CD4-positive, alpha-beta T cell (primary cell): ENCODE measurements at regions not wholly inside any gene's neighbourhood (a gene's known extent, or its start where the extent isn't known, plus 50 kb on each side); places are given as distances from the start of the nearest gene placed in this dataset.

Experiments used
- ATAC-seq: fragments of 200-7000 bp; cut with Tn5 transposase; one replicate; pipeline ENCODE4 v1.10.0; 2022; ENCODE audit warnings: mild to moderate bottlenecking; ENCODE audit not compliant: poor library complexity
- CTCF ChIA-PET: fragments of 350-600 bp; sonication (Branson Sonifier 250); formaldehyde crosslinking; loops from one replicate; lab custom pipeline; 2021; ENCODE audit warnings: antibody characterized with exemption, inconsistent platforms; lab: Charles Lee
- POLR2A ChIA-PET: fragments of 350-600 bp; sonication (Branson Sonifier 250); formaldehyde crosslinking; loops from one replicate; lab custom pipeline; 2021; ENCODE audit warnings: antibody characterized with exemption, inconsistent platforms; lab: Charles Lee
- DNase-seq, 14 experiments: peaks; one replicate each; pipeline ENCODE4 v3.0.0-alpha.2; 2013 to 2020; ENCODE audit warnings: mixed read lengths in 2 of 14
- H3K27ac ChIP-seq, 2 donors: one replicate each; pipeline versions ENCODE4 v1.5.1 to v1.7.0; 2013; ENCODE audit warnings: low read length in 2 of 2, low read depth in 1 of 2, mild to moderate bottlenecking in 1 of 2
- H3K27me3 ChIP-seq, 2 experiments: 1 replicate in 1 of 2; 2 replicates in 1 of 2; pipeline versions ENCODE4 v1.6.1 to v1.7.0; 2013; ENCODE audit warnings: low read length in 2 of 2, control low read depth in 1 of 2, mild to moderate bottlenecking in 1 of 2, moderate library complexity in 1 of 2; ENCODE audit not compliant: insufficient read depth in 2 of 2, control insufficient read depth in 1 of 2
- H3K36me3 ChIP-seq: one replicate; pipeline ENCODE4 v1.6.1; 2013; ENCODE audit warnings: low read length, control low read depth; ENCODE audit not compliant: insufficient read depth
- H3K4me1 ChIP-seq: one replicate; pipeline ENCODE4 v1.6.1; 2013; ENCODE audit warnings: low read length, control low read depth; ENCODE audit not compliant: insufficient read depth
- H3K4me3 ChIP-seq: one replicate; pipeline ENCODE4 v1.5.1; 2013; ENCODE audit warnings: mild to moderate bottlenecking, low read length, moderate library complexity
- H3K9me3 ChIP-seq, 2 experiments: 1 replicate in 1 of 2; 2 replicates in 1 of 2; pipeline versions ENCODE4 v1.6.1 to v1.7.0; 2013; ENCODE audit warnings: low read length in 2 of 2, mild to moderate bottlenecking in 2 of 2, control low read depth in 1 of 2, moderate library complexity in 1 of 2; ENCODE audit not compliant: control insufficient read depth in 1 of 2, insufficient read depth in 1 of 2
- H3K27ac Mint-ChIP-seq: one replicate; pipeline ENCODE4 v1.8.0; 2020; ENCODE audit warnings: mixed read lengths
- H3K27me3 Mint-ChIP-seq: one replicate; pipeline ENCODE4 v1.8.0; 2021; ENCODE audit warnings: mixed read lengths
- H3K36me3 Mint-ChIP-seq: one replicate; pipeline ENCODE4 v1.8.0; 2021; ENCODE audit warnings: low read depth, mixed read lengths
- H3K4me1 Mint-ChIP-seq: one replicate; pipeline ENCODE4 v1.8.0; 2021; ENCODE audit warnings: low read depth, mixed read lengths
- H3K4me3 Mint-ChIP-seq: one replicate; pipeline ENCODE4 v1.8.0; 2020; ENCODE audit warnings: mild to moderate bottlenecking, mixed read lengths
- H3K9me3 Mint-ChIP-seq: one replicate; pipeline ENCODE4 v1.8.0; 2020; ENCODE audit warnings: mixed read lengths
- intact Hi-C, 2 experiments: fragments of 100-400 bp; cut with DNase I in 1 of 2; cut with micrococcal nuclease in 1 of 2; formaldehyde crosslinking; loops; one replicate each; pipeline versions ENCODE4 v1.15.1 to v1.9.0; 2023 to 2025; cut with DNase I, micrococcal nuclease
- TF ChIP-seq, protein P1 (sequence below): fragments of 200-600 bp; IDR thresholded peaks from one replicate; pipeline ENCODE4 v1.8.0; 2022; ENCODE audit warnings: antibody characterized with exemption, mild to moderate bottlenecking

DNA sequence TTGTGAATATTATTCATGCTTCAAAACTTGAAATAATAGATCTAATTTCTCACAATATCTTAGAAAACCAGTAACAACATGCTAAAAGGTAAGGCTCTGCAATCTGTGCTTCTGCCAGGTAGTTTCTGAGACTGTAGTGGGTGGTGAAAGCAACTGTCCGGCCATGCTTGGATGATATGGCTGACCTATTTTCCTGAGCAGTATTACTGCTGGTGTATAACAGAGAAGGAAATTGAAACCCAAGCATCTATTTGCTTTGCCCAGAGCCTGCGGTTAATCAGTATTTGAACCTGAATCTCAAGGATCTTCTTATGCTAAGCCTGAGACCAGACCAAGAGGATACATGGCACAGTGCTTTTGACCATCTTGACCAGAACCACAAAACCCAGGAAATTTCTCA lies 563.8 kb downstream of the COL12A1 start:
- Histone ChIP-seq H3K4me3 (no peak overlapping the region), H3K27me3 (no peaks in the 10 kb centered on the region), H3K36me3 (no peaks in the 10 kb centered on the region), H3K27ac (no peak overlapping the region), H3K9me3 (peaks cover 0 to 12% of the 10 kb centered on the region in 2 experiments), H3K4me1 (no peaks in the 10 kb centered on the region)
- no peak for ATAC-seq
- TF ChIP-seq, protein P1, sequence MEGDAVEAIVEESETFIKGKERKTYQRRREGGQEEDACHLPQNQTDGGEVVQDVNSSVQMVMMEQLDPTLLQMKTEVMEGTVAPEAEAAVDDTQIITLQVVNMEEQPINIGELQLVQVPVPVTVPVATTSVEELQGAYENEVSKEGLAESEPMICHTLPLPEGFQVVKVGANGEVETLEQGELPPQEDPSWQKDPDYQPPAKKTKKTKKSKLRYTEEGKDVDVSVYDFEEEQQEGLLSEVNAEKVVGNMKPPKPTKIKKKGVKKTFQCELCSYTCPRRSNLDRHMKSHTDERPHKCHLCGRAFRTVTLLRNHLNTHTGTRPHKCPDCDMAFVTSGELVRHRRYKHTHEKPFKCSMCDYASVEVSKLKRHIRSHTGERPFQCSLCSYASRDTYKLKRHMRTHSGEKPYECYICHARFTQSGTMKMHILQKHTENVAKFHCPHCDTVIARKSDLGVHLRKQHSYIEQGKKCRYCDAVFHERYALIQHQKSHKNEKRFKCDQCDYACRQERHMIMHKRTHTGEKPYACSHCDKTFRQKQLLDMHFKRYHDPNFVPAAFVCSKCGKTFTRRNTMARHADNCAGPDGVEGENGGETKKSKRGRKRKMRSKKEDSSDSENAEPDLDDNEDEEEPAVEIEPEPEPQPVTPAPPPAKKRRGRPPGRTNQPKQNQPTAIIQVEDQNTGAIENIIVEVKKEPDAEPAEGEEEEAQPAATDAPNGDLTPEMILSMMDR: no peak
- POLR2A ChIA-PET: no interaction called here
- DNase-seq: no peak
- H3K4me1 Mint-ChIP-seq: no peaks in the 10 kb centered on the region
- peaks cover 3% of the 10 kb centered on the region for H3K9me3 Mint-ChIP-seq
- intact Hi-C loops: no loop called here
- no peaks in the 10 kb centered on the region for H3K36me3 Mint-ChIP-seq
- H3K27me3 Mint-ChIP-seq: no peaks in the 10 kb centered on the region
- CTCF ChIA-PET: no interaction called here
- no peak overlapping the region for H3K27ac Mint-ChIP-seq
- no peak overlapping the region for H3K4me3 Mint-ChIP-seq

DNA sequence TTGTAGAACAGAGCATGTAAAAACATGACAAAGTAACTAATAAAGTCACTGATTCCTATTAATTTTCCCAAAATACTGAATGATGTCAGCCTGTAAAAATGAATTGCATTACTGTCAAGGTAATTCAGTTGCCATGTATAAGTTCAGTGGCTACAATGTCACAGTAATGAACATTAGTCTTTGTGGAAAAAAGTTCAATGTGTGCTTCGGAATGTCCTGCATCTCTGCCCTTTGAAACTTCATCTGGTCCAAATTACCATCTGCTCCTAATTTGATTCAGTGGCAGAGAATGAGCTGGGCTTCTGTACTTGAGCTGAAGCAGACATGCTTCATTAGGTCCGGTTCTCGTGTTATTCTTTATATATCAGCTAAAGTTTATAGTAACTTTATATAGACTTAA lies 567.4 kb downstream of the COL12A1 start:
- Histone ChIP-seq H3K27me3 (no peaks in the 10 kb centered on the region), H3K4me1 (no peaks in the 10 kb centered on the region), H3K9me3 (no peaks in the 10 kb centered on the region), H3K36me3 (no peaks in the 10 kb centered on the region), H3K4me3 (no peak overlapping the region), H3K27ac (no peak overlapping the region)
- no peak for ATAC-seq
- H3K27me3 Mint-ChIP-seq: no peaks in the 10 kb centered on the region
- no peaks in the 10 kb centered on the region for H3K36me3 Mint-ChIP-seq
- no peak overlapping the region for H3K4me3 Mint-ChIP-seq
- ChIA-PET CTCF (no interaction called here), POLR2A (no interaction called here)
- TF ChIP-seq, protein P1: no peak
- intact Hi-C loops: no loop called here
- H3K27ac Mint-ChIP-seq: no peak overlapping the region
- no peak for DNase-seq
- no peaks in the 10 kb centered on the region for H3K4me1 Mint-ChIP-seq
- peaks cover under 1% of the 10 kb centered on the region for H3K9me3 Mint-ChIP-seq

DNA sequence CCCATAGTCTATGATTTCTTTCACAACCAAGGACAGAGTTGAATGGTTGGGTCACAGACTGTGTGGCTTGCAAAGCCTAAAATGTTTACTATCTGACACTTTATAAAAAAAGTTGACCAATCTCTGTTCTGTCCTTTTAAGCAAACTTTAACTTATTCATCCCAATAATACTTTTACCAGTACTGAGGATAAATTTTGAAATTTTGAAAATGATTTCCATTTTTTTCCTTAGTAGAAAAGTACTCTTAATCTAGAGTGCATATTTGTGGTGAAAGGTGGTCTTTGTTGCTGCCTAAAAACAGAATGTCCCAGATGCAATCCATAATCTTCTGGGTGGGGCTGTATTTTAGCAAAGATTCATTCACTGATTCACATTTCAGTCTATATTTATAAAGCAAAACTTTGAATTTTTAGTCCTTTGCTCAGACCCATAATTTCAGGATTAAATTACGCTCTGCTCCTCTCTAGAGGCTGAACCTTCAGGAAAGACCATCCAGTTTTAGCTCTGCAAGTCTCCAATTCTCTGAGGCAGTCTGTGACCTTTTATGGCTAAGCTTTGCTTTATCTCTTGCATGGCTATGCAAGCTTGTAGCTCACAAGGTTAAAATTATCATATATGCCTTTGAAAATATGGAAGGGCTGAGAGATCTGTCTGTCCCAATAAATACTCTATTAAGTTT lies 573.5 kb downstream of the COL12A1 start:
- H3K9me3 ChIP-seq: no peaks in the 10 kb centered on the region
- CTCF ChIA-PET: no interaction called here
- ATAC-seq (no peak), DNase-seq (no peak)
- POLR2A ChIA-PET: no interaction called here
- no peaks in the 10 kb centered on the region for H3K27me3 Mint-ChIP-seq
- H3K36me3 ChIP-seq: no peaks in the 10 kb centered on the region
- TF ChIP-seq, protein P1: no peak
- no peaks in the 10 kb centered on the region for H3K36me3 Mint-ChIP-seq
- no peak overlapping the region for H3K27ac ChIP-seq
- H3K27ac Mint-ChIP-seq: no peak overlapping the region
- H3K4me3 ChIP-seq: no peak overlapping the region
- no peaks in the 10 kb centered on the region for H3K27me3 ChIP-seq
- no peak overlapping the region for H3K4me3 Mint-ChIP-seq
- peaks cover 5% of the 10 kb centered on the region for H3K9me3 Mint-ChIP-seq
- no peaks in the 10 kb centered on the region for H3K4me1 Mint-ChIP-seq
- no peaks in the 10 kb centered on the region for H3K4me1 ChIP-seq
- intact Hi-C loops: no loop called here
